Psoas muscle (tissue), 7 donors: ENCODE measurements at regions not wholly inside any gene's neighbourhood (a gene's known extent, or its start where the extent isn't known, plus 50 kb on each side); places are given as distances from the start of the nearest gene placed in this dataset.

ENCODE experiments used
- ATAC-seq, 4 donors: fragments of 200-7000 bp; cut with Tn5 transposase; one replicate each; pipeline ENCODE4 v1.9.1; 2020; ENCODE audit warnings: moderate library complexity in 3 of 4, mild to moderate bottlenecking in 2 of 4
- DNase-seq, 2 donors: peaks; one replicate each; pipeline ENCODE4 v3.0.0-alpha.2; 2020
- H3K27ac ChIP-seq: fragments of 200-600 bp; one replicate; pipeline ENCODE4 v1.8.0; 2022
- H3K27me3 ChIP-seq, 3 donors: fragments of 200-600 bp in 1 of 3; one replicate each; pipeline versions ENCODE4 v1.6.1 to v1.8.0; 2013 to 2022; ENCODE audit warnings: low read length in 2 of 3, mild to moderate bottlenecking in 2 of 3, moderate library complexity in 1 of 3; ENCODE audit not compliant: insufficient read depth in 3 of 3
- H3K36me3 ChIP-seq, 2 donors: fragments of 200-600 bp in 1 of 2; one replicate each; pipeline versions ENCODE4 v1.6.1 to v1.8.0; 2013 to 2022; ENCODE audit warnings: low read depth in 1 of 2, mild to moderate bottlenecking in 1 of 2, moderate library complexity in 1 of 2; ENCODE audit not compliant: insufficient read depth in 1 of 2
- H3K4me1 ChIP-seq: fragments of 200-600 bp; one replicate; pipeline ENCODE4 v1.8.0; 2022
- H3K4me3 ChIP-seq: fragments of 200-600 bp; one replicate; pipeline ENCODE4 v1.8.0; 2022; ENCODE audit warnings: mild to moderate bottlenecking
- H3K9me3 ChIP-seq: fragments of 200-600 bp; one replicate; pipeline ENCODE4 v1.8.0; 2022
- WGBS, 3 donors: extraction: QIAGEN DNeasy Blood & Tissue Kit; methylation state at CpG; one replicate each; pipeline versions ENCODE4 v1.1.6 to v1.1.7; 2013; 5-methylcytosine and 5-hydroxymethylcytosine counted together
- intact Hi-C, 2 donors: fragments of 100-400 bp; cut with DNase I; formaldehyde crosslinking; loops; one replicate each; pipeline versions ENCODE4 v1.11.0 to v1.14.2; 2022
- TF ChIP-seq, protein P1 (sequence below): fragments of 200-600 bp; IDR thresholded peaks from one replicate; pipeline ENCODE4 v1.8.0; 2022; ENCODE audit warnings: antibody characterized with exemption
- donor health status: healthy with polysubstance abuse.
- donor health status: DM: no; HTN: no; CAD: no; lungs with moderate emphysema.
- donor health status: Bipolar disorder and iron deficiency.
- donor health status: healthy.
- donor health status: DM: yes; HTN: yes; CAD: no.
- donor health status: DM: no; HTN: no; CAD: no.
- donor health status: DM: yes; HTN: yes; CAD: no.

DNA sequence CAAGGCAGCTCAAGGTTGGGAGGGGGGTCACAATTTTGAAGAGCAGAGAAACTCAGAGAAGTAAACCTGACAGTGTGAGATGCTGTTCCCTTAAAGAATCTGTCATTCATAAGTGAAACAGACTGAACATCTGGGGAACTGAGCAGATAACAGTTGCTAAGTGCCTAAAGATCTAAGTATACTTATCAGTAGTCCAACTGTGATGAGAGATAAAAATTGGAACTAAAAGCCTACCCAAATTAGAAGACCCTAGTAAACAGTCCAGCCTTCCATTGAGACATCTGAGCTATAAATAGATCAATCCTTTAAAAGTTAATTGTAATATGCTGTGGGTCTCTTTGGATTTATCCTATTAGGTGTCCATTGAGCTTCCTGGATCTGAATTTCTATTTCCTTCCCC, 692.8 kb upstream of the ZNF608 start:
- Histone ChIP-seq H3K9me3 (no peaks in the 10 kb centered on the region), H3K27ac (no peak overlapping the region), H3K27me3 (no peaks in the 10 kb centered on the region), H3K4me3 (no peak overlapping the region), H3K4me1 (no peaks in the 10 kb centered on the region), H3K36me3 (no peaks in the 10 kb centered on the region)
- intact Hi-C loops, result no loop called here
- DNase-seq, result no peak
- TF ChIP-seq, protein P1, sequence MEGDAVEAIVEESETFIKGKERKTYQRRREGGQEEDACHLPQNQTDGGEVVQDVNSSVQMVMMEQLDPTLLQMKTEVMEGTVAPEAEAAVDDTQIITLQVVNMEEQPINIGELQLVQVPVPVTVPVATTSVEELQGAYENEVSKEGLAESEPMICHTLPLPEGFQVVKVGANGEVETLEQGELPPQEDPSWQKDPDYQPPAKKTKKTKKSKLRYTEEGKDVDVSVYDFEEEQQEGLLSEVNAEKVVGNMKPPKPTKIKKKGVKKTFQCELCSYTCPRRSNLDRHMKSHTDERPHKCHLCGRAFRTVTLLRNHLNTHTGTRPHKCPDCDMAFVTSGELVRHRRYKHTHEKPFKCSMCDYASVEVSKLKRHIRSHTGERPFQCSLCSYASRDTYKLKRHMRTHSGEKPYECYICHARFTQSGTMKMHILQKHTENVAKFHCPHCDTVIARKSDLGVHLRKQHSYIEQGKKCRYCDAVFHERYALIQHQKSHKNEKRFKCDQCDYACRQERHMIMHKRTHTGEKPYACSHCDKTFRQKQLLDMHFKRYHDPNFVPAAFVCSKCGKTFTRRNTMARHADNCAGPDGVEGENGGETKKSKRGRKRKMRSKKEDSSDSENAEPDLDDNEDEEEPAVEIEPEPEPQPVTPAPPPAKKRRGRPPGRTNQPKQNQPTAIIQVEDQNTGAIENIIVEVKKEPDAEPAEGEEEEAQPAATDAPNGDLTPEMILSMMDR, result no peak
- ATAC-seq, result no peak

DNA sequence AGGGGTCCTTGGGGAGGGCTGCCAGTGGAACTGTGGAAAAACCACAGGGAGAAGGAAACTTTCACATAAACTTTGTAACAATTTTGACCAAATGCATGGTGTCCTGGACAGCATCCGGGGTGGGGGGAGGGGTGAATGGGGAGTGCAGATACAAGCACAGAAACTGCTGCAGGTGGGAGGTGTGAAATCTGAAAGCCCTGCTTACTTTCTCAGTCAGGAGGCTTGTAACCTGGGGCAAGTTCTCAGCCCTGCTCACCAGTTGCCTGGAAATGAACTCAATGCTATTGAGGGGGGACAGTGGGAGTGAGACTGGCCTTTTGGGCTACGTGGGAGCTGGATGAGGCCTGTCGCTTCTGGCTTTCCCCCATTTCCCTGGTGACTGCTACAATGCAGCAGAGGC, 694.5 kb upstream of the ZNF608 start:
- H3K4me1 ChIP-seq, result no peaks in the 10 kb centered on the region
- H3K27ac ChIP-seq, result no peak overlapping the region
- H3K4me3 ChIP-seq, result no peak overlapping the region
- TF ChIP-seq, protein P1, result no peak
- no peaks in the 10 kb centered on the region for H3K36me3 ChIP-seq
- intact Hi-C loops, result no loop called here
- no peaks in the 10 kb centered on the region for H3K27me3 ChIP-seq
- no peak for ATAC-seq
- WGBS, 3 donors, result 89 to 95% (median 94%) methylated on average over 3 of the region's 3 CpGs
- DNase-seq, result no peak
- no peaks in the 10 kb centered on the region for H3K9me3 ChIP-seq

DNA sequence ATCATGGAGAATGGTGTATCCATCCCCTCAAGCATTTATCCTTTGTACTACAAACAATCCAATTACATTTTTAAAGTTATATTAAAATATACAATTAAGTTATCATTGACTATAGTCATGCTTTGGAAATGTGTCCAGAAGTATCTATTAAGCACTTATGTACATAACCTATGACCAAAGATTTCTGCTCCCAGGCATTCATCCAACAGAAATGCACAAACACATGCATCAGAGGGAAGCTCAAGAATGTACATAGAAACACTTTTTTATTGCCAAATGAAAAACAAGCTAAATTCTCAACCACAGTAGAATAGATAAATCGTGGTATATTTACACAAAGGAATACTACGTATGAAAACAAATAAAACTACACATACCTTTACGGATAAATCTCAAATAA, 700.5 kb upstream of the ZNF608 start:
- DNase-seq (no peak), ATAC-seq (no peak)
- H3K9me3 ChIP-seq, result no peaks in the 10 kb centered on the region
- no peak overlapping the region for H3K4me3 ChIP-seq
- WGBS, 3 donors, result 84 to 91% (median 89%) methylated on average over 3 of the region's 3 CpGs
- no peak overlapping the region for H3K27ac ChIP-seq
- TF ChIP-seq, protein P1, result no peak
- H3K4me1 ChIP-seq, result no peaks in the 10 kb centered on the region
- H3K36me3 ChIP-seq, result no peaks in the 10 kb centered on the region
- intact Hi-C loops, result no loop called here
- no peaks in the 10 kb centered on the region for H3K27me3 ChIP-seq

DNA sequence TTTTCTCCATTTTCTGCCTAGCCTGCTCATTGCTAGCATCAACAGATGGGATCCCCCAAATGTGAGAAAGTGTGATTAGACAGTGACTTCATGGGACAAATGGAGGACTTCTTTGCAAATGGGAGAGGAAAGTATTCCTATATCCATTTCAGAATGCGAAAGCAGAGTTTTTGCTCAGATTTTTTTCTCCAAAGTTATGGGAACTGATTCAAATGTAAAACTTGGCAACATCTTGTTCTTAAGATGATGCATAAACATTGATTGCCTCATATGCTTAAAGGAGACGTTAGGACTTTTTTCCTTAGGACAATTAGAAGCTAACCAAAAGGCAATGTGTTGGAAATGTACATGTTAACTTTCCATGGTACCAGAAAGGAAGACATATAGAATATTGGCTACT, 704.3 kb upstream of the ZNF608 start:
- TF ChIP-seq, protein P1, result no peak
- DNase-seq (no peak), ATAC-seq (no peak)
- Histone ChIP-seq H3K27ac (no peak overlapping the region), H3K9me3 (no peaks in the 10 kb centered on the region), H3K4me3 (no peak overlapping the region), H3K4me1 (no peaks in the 10 kb centered on the region), H3K27me3 (no peaks in the 10 kb centered on the region), H3K36me3 (no peaks in the 10 kb centered on the region)
- intact Hi-C loops, result no loop called here
- 56 to 81% (median 74%) methylated on average over 2 of the region's 2 CpGs for WGBS, 3 donors

DNA sequence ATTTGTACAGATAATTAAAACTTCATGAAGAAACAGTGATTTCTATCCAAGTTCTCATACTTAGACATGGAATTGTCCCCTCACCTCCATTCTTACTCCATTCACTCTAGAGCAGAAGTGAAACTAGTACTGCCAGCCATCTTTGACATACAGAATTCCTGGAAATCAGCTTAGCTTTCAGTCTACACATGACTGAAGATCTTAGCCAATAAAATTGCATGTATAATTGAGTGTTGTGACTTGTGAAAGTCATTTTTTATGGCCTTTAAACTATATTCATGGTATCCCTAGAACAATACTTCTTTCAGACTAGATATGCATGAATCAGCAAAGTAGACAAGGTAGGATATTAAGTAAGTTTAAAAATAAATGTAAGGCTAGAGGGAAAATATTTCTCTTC, 705.2 kb upstream of the ZNF608 start:
- Histone ChIP-seq H3K4me1 (no peaks in the 10 kb centered on the region), H3K27ac (no peak overlapping the region), H3K9me3 (no peaks in the 10 kb centered on the region), H3K4me3 (no peak overlapping the region), H3K27me3 (no peaks in the 10 kb centered on the region), H3K36me3 (no peaks in the 10 kb centered on the region)
- ATAC-seq (no peak), DNase-seq (no peak)
- TF ChIP-seq, protein P1, result no peak
- intact Hi-C loops, result no loop called here
